ENCODE measurements at regions not wholly inside any gene's neighbourhood (a gene's known extent, or its start where the extent isn't known, plus 50 kb on each side); places are given as distances from the start of the nearest gene placed in this dataset.
A peak's percentile ranks its signal among the peaks of the same experiment; 100 is the strongest.

GRCh38 chr18:35777039-35777438, 195.4 kb upstream of the RMP24 start:
- Histone ChIP-seq H3K23ac (ENCODE audit: insufficient read length) (no peak overlapping the region), H3K4me1 (replicated peaks in 1 of 4; ENCODE audit: control insufficient read depth in 3 of 4, insufficient read depth in 4 of 4, low read length in 3 of 4) (peaks cover 0 to 4% (median 0%) of the 10 kb centered on the region in 4 experiments; a peak in 1 of 7 replicates), H3K36me3 (ENCODE audit: control insufficient read depth in 2 of 4, insufficient read depth in 4 of 4, low read length in 3 of 4) (no peaks in the 10 kb centered on the region), H3K9me3 (ENCODE audit: insufficient read depth in 2 of 2, low read depth in 1 of 2, low read length in 1 of 2) (no peaks in the 10 kb centered on the region), H3K27ac (ENCODE audit: low read depth, low read length) (no peak overlapping the region), H2BK120ac (replicated peaks; ENCODE audit: low read depth, low read length) (no peak overlapping the region), H3K79me1 (ENCODE audit: low read depth, low read length) (no peaks in the 10 kb centered on the region), H4K5ac (ENCODE audit: insufficient read length, low read depth, low read length) (no peak overlapping the region), H2BK20ac (ENCODE audit: low read length) (no peak overlapping the region), H3K9ac (replicated peaks in 1 of 4; ENCODE audit: extremely low read depth in 1 of 4, low read depth in 3 of 4, low read length in 3 of 4) (no peak overlapping the region), H3K18ac (ENCODE audit: extremely low read depth, low read length) (no peak overlapping the region), H2AK5ac (ENCODE audit: low read depth, low read length) (no peak overlapping the region), H3K23me2 (ENCODE audit: low read depth, low read length) (no peaks in the 10 kb centered on the region; the same call in 1 of the 2 replicates), H3K4me3 (ENCODE audit: extremely low read depth in 1 of 4, insufficient read depth in 2 of 4, low read depth in 3 of 4, low read length in 4 of 4) (no peak overlapping the region), H3K27me3 (replicated peaks in 1 of 4; ENCODE audit: control insufficient read depth in 3 of 4, extremely low read depth in 1 of 4, insufficient read depth in 3 of 4, low read length in 3 of 4) (no peaks in the 10 kb centered on the region), H4K91ac (replicated peaks; ENCODE audit: insufficient read length, low read length) (no peak overlapping the region), H3K14ac (ENCODE audit: insufficient read length) (no peak overlapping the region), H3K79me2 (ENCODE audit: control insufficient read depth in 1 of 2, insufficient read depth in 2 of 2, low read length in 2 of 2) (peaks cover 0 to 3% of the 10 kb centered on the region in 2 experiments; a peak in 1 of 4 replicates), H4K8ac (ENCODE audit: extremely low read depth, insufficient read depth, low read length) (no peak overlapping the region), H3K4ac (replicated peaks; ENCODE audit: insufficient read length, low read depth, low read length) (no peak overlapping the region), H4K20me1 (replicated peaks in 1 of 2; ENCODE audit: control insufficient read depth in 1 of 2, insufficient read depth in 2 of 2, low read length in 2 of 2) (no peaks in the 10 kb centered on the region), H2BK5ac (ENCODE audit: low read depth, low read length) (peak overlapping the region; percentile 26; the same call in 1 of the 2 replicates), H3K4me2 (ENCODE audit: insufficient read depth in 1 of 2, low read depth in 2 of 2, low read length in 2 of 2) (no peak overlapping the region), H2BK15ac (ENCODE audit: low read length) (no peak overlapping the region), H2AFZ (ENCODE audit: low read length) (no peak overlapping the region), H3K56ac (replicated peaks; ENCODE audit: insufficient read length, low read depth, low read length) (no peak overlapping the region), H2BK12ac (ENCODE audit: low read depth, low read length) (peak overlapping the region; percentile 64; the same call in 1 of the 2 replicates)
- ChIA-PET CTCF (ENCODE audit: partially characterized antibody) (interaction anchor here (0.6 to 2.4 kb wide), 6 partner anchors 9 to 173 kb away, joined by 3 to 13 read pairs (median 4); no protein-coding TSS in a partner anchor), POLR2A (ENCODE audit: partially characterized antibody) (interaction anchor here (1.0 kb wide), 1 partner anchor 217 kb away, joined by 3 read pairs; no protein-coding TSS in a partner anchor)
- DNase-seq (ENCODE audit: low read depth in 1 of 2, low spot score in 2 of 2) = no peak
- FAIRE-seq = no peak
- TF ChIP-seq USF2 (IDR thresholded peaks at IDR 0.05; ENCODE audit: low read length) (no peak), RAD21 (IDR thresholded peaks at IDR 0.05 in 1 of 2, conservative IDR thresholded peaks at IDR 0.05 in 1 of 2; ENCODE audit: low read depth in 2 of 2, low read length in 2 of 2) (peak; percentile 11 to 34; a peak in 2 of 4 replicates), CTCF (IDR thresholded peaks at IDR 0.05; ENCODE audit: control extremely low read depth in 1 of 3, insufficient read depth in 1 of 3, low read depth in 1 of 3, low read length in 3 of 3) (peak; percentile 40 to 59 (median 42))
- 83% methylated on average over 4 of the region's 4 CpGs; no CpG with 5 or more reads in 1 of the 2 experiments for WGBS, 2 experiments (ENCODE audit: extremely low coverage in 1 of 2, insufficient coverage in 1 of 2, insufficient read length in 1 of 2, insufficient replicate concordance in 2 of 2, low coverage in 1 of 2, low lambda C conversion rate in 2 of 2, missing lambda C conversion rate in 1 of 2)
